GM08714 (cell line): ENCODE measurements at regions not wholly inside any gene's neighbourhood (a gene's known extent, or its start where the extent isn't known, plus 50 kb on each side); places are given as distances from the start of the nearest gene placed in this dataset.
A peak's percentile ranks its signal among the peaks of the same experiment; 100 is the strongest.

Experiments
- H3K4me3 ChIP-seq: fragments of 200-500 bp; sonication (Bioruptor generic); 2 replicates; pipeline ENCODE4 v1.5.1; 2014; ENCODE audit warnings: mild to moderate bottlenecking, low read length, inconsistent platforms
- ZNF274 ChIP-seq: IDR thresholded peaks from 2 replicates; pipeline ENCODE4 v1.6.1; 2012; ENCODE audit warnings: mild to moderate bottlenecking, low read depth, low read length

- H3K4me3 ChIP-seq, result no peak overlapping the region
- TF ChIP-seq ZNF274, result no peak
Observed at GRCh38 chr10:4467481-4467880, 358.5 kb upstream of the AKR1E2 start.

- no peak for TF ChIP-seq ZNF274
- no peak overlapping the region for H3K4me3 ChIP-seq
Observed at GRCh38 chr10:4460267-4460666, 365.7 kb upstream of the AKR1E2 start.

- no peak overlapping the region for H3K4me3 ChIP-seq
- TF ChIP-seq ZNF274, result no peak
Observed at GRCh38 chr10:4459531-4459930, 366.5 kb upstream of the AKR1E2 start.

- TF ChIP-seq ZNF274, result no peak
- no peak overlapping the region for H3K4me3 ChIP-seq
Observed at GRCh38 chr10:4457597-4457996, 368.4 kb upstream of the AKR1E2 start.

DNA sequence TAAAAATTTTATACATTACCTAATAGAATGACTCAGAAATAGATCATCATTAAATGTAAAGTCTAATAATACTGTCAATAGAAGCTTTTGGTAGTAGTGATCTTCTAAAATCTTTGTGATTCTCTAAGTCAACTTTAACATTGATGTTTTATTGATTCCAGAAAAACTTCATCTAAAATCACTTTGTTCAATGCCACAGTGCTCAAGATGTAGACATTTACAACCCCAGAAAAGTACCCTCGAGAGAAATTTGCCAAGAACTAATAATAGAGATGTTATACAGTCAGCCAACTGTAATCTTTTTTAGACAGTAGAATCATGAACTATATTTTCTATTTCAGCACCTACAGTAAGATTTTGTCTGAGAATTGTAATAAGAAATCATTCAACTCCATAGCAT, 369.2 kb upstream of the AKR1E2 start:
- no peak for TF ChIP-seq ZNF274
- H3K4me3 ChIP-seq, result no peak overlapping the region

DNA sequence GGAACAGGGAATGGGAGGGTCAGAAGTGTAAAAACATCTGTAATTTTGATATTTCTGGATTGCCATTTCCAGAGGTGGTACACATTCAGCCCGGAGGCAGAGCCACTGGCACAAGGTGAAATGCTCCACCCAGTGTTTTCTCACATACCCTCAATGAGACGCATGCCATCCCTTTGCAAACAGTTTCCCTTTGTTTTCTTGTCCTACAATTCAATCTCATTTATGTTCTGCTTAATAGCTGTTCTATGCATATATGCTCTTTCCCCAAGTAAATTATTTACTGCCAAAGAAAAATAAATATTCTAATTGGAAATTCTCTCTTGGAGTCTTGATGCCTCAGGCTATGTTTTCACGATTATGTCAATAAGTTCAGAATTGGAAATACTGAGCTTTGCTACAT, 369.7 kb upstream of the AKR1E2 start:
- TF ChIP-seq ZNF274, result no peak
- H3K4me3 ChIP-seq, result no peak overlapping the region

GRCh38 chr10:4453950-4454349, 372.1 kb upstream of the AKR1E2 start:
- H3K4me3 ChIP-seq, result no peak overlapping the region
- no peak for TF ChIP-seq ZNF274

- no peak overlapping the region for H3K4me3 ChIP-seq
- no peak for TF ChIP-seq ZNF274
Observed at GRCh38 chr10:4453276-4453675, 372.7 kb upstream of the AKR1E2 start.

DNA sequence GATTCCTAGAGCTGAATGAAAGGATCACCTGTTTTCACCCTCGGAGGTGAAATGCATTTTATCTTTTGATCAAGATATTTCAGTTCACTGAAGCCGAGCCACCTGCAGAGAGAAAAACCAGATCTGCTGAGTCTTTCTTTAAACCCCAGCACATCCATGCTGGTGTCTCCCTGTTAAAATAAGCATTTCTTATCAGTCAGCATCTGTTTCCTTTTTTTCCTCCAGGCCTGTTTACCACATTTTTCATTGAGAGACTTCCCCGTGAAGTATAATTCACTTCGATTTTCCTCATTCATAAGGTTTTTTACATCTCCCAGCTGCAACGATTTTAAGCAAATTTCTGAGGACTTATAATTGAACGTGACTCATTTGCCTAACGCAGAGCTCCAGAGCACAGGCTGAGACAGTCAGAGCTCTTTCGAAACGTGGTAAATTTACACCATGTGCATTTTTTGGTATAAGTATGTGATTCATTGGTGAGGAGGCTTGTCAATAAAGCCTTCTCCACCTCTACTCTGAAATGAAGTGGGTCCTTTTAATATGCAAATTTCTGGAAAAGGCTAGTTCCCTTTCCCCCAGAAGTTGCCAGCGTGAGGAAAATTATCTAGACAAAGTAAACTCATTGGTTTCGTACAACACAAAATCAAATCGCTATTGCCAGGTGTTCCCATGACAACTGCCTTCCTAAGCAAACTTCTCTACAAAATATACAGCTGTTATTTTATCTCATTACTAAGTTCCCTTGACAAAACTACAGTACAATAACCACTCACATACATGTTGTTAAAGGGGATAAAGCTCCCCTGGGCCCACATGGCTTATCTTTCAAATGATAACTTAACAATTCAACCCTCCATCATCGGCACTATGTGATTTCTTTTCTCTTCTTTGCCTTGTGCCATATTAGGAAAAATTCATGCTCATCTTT, 374.8 kb upstream of the AKR1E2 start:
- no peak for TF ChIP-seq ZNF274

DNA sequence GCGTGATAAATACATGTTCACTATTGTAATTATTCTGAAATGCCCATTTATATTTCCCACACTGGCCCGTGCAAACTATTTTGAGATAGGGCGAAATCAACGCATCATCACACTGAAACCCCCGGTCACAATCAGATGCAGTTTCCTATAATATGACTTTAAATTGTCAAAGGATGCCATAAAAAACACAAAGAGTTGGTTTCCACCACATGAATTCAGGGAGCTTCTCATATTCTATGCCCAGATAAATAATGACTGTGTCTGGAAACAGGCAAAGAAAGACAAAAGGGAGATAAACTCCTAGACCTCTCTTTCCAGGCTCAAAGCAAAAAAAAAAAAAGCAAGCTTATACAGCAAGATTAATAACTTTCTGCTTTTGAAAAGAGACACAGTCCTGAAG, 375.8 kb upstream of the AKR1E2 start:
- TF ChIP-seq ZNF274, result no peak

More for the DNA sequence above, 374.8 kb upstream of the AKR1E2 start:
- no peak overlapping the region for H3K4me3 ChIP-seq

DNA sequence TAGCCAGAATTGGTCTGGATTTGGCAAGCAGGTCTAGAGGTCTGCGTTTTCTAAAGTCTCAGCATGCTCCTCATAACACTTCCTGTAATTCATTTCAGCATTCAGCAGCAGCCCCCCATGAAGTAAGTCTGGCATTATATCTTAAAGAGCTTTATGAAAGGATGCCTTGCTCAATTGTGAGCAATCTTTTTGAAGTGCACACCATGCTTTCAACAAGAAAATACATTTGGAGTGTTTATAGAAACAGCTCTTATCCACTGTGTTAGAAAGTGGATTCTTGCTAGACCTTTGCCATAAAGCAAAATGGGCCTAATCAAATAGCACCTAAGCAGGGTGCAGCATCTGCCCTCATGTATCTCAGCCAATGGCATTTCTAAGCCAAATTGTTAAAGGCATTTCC, 378.0 kb upstream of the AKR1E2 start:
- no peak overlapping the region for H3K4me3 ChIP-seq
- no peak for TF ChIP-seq ZNF274

More for the DNA sequence above, 375.8 kb upstream of the AKR1E2 start:
- no peak overlapping the region for H3K4me3 ChIP-seq

DNA sequence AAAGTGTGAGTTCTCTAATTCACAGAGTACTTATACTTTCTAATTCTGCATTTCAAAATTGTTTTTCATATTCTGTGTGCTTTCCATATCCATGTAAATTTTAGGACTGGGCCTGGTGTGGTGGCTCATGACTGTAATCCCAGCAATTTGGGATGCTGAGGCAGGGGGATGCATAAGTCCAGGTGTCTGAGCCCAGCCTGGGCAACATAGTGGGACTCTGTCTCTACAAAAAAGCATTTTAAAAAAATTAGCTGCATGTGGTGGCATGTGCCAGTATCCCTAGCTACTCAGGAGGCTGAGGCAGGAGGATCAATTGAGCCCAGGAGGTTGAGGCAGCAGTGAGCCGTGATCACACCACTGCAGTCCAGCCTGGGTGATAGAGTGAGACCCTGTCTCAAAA, 382.6 kb upstream of the AKR1E2 start:
- no peak overlapping the region for H3K4me3 ChIP-seq
- peak; percentile 56; the same call in 1 of the 2 replicates for TF ChIP-seq ZNF274

- no peak overlapping the region for H3K4me3 ChIP-seq
- TF ChIP-seq ZNF274, result no peak
Observed at GRCh38 chr10:4442296-4442695, 383.7 kb upstream of the AKR1E2 start.

GRCh38 chr10:4440260-4440659, 385.7 kb upstream of the AKR1E2 start:
- TF ChIP-seq ZNF274, result no peak
- H3K4me3 ChIP-seq, result no peak overlapping the region

DNA sequence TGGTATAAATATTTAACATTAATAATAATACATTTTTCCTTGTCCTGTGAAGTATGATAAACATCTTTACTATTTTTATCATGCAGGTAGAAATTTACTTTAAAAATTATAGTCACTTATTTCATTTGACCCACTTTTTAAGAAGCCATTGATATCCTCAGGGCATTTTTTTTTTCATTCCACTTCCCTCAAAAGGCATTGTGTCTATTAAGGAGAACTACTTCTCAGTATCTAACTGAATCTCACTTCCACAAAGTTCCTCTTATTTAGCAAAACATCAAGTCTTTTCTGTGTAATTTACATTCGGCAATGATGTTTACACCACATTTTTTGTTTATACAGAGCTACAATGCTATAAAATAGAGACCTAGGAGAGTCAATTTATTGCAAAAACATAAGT, 388.2 kb upstream of the AKR1E2 start:
- no peak for TF ChIP-seq ZNF274
- no peak overlapping the region for H3K4me3 ChIP-seq
